Adrenal gland (tissue), 5 donors: ENCODE measurements at regions not wholly inside any gene's neighbourhood (a gene's known extent, or its start where the extent isn't known, plus 50 kb on each side); places are given as distances from the start of the nearest gene placed in this dataset.

Experiments used
- CTCF ChIP-seq, 6 experiments: fragments of 450-650 bp in 4 of 6; fragments of 200-600 bp in 2 of 6; sonication (generic) in 1 of 6; IDR thresholded peaks; 1 replicate in 5 of 6; 2 replicates in 1 of 6; pipeline versions ENCODE4 v1.5.1 to v1.8.0; 2016 to 2021; ENCODE audit warnings: antibody characterized with exemption in 6 of 6, mild to moderate bottlenecking in 2 of 6, moderate library complexity in 1 of 6
- POLR2A ChIP-seq, 2 donors: fragments of 450-650 bp; IDR thresholded peaks; one replicate each; pipeline ENCODE4 v1.6.1; 2017; ENCODE audit warnings: antibody characterized with exemption in 2 of 2, mild to moderate bottlenecking in 2 of 2, moderate library complexity in 1 of 2
- donor health status: DM: no; HTN: no; CAD: no.

- no peak for TF ChIP-seq CTCF (IDR thresholded peaks at IDR 0.05)
- TF ChIP-seq POLR2A (IDR thresholded peaks at IDR 0.05): no peak
Measured at GRCh38 chr13:106691861-106692260, 123.9 kb upstream of the ARGLU1 start.
